Heart right ventricle (tissue), 16 donors: ENCODE measurements at regions not wholly inside any gene's neighbourhood (a gene's known extent, or its start where the extent isn't known, plus 50 kb on each side); places are given as distances from the start of the nearest gene placed in this dataset.
A peak's percentile ranks its signal among the peaks of the same experiment; 100 is the strongest.

Source experiments
- ATAC-seq, 8 donors: fragments of 200-7000 bp; cut with Tn5 transposase; one replicate each; pipeline ENCODE4 v1.9.1; 2020; ENCODE audit warnings: mild to moderate bottlenecking in 8 of 8, moderate library complexity in 8 of 8, moderate number of reproducible peaks in 1 of 8
- DNase-seq, 2 donors: peaks; one replicate each; pipeline ENCODE4 v3.0.0-alpha.2; 2020
- H3K27ac ChIP-seq, 10 donors: fragments of 200-600 bp; sonication (generic) in 2 of 10; one replicate each; pipeline versions ENCODE4 v1.5.0 to v1.8.0; 2020 to 2022; ENCODE audit warnings: mild to moderate bottlenecking in 3 of 10
- H3K27me3 ChIP-seq, 7 donors: fragments of 200-600 bp; one replicate each; pipeline ENCODE4 v1.8.0; 2021 to 2022; ENCODE audit warnings: mild to moderate bottlenecking in 2 of 7
- H3K36me3 ChIP-seq, 9 donors: fragments of 200-600 bp; sonication (generic) in 1 of 9; one replicate each; pipeline versions ENCODE4 v1.5.0 to v1.8.0; 2020 to 2022; ENCODE audit warnings: mild to moderate bottlenecking in 2 of 9
- H3K4me1 ChIP-seq, 9 donors: fragments of 200-600 bp; sonication (generic) in 1 of 9; one replicate each; pipeline versions ENCODE4 v1.5.0 to v1.8.0; 2020 to 2022; ENCODE audit warnings: mild to moderate bottlenecking in 4 of 9
- H3K4me3 ChIP-seq, 10 donors: fragments of 200-600 bp; sonication (generic) in 2 of 10; one replicate each; pipeline versions ENCODE4 v1.5.0 to v1.8.0; 2020 to 2022; ENCODE audit warnings: mild to moderate bottlenecking in 7 of 10, moderate library complexity in 2 of 10
- H3K9me3 ChIP-seq, 11 donors: fragments of 200-600 bp in 10 of 11; sonication (generic) in 2 of 11; one replicate each; pipeline versions ENCODE4 v1.5.0 to v1.8.0; 2013 to 2022; ENCODE audit warnings: mild to moderate bottlenecking in 2 of 11, control low read depth in 1 of 11, moderate library complexity in 1 of 11
- CTCF ChIP-seq, 9 donors: fragments of 200-600 bp; sonication (generic) in 2 of 9; IDR thresholded peaks; one replicate each; pipeline versions ENCODE4 v1.5.0 to v1.8.0; 2021 to 2022; ENCODE audit warnings: antibody characterized with exemption in 9 of 9, mild to moderate bottlenecking in 5 of 9, moderate library complexity in 1 of 9
- WGBS, 2 donors: extraction: QIAGEN DNeasy Blood & Tissue Kit; methylation state at CpG; one replicate each; pipeline ENCODE4 v1.1.7; 2013; ENCODE audit warnings: inconsistent platforms in 1 of 2; 5-methylcytosine and 5-hydroxymethylcytosine counted together
- intact Hi-C, 10 donors: fragments of 100-400 bp; cut with DNase I; formaldehyde crosslinking; loops; one replicate each; pipeline versions ENCODE4 v1.11.1 to v1.14.2; 2022
- donor health status: Arrhythmogenic right ventricular cardiomyopathy.
- donor health status: ischemic (EF 13 %, LVEDD 7.1; RV severe dilation, severe dysfunction).
- donor health status: healthy with polysubstance abuse.
- donor health status: DM: no; HTN: yes; CAD: no.
- donor health status: DM: no; HTN: no; CAD: no.
- donor health status: ischemic (EF 25% LVEDD 6.9; RV normal size, moderate dysfunction).
- donor health status: ischemic (EF 25% LVEDD 5.7; RV mildly dilated, moderate dysfunction).
- donor health status: healthy.
- donor health status: DM: yes; HTN: yes; CAD: no.
- donor health status: Ischemic cardiomyopathy.
- donor health status: ischemic (EF 35%, LVEDD 5.7; RV mildly dilated, moderate dysfunction).
- donor health status: nonischemic (EF 11% LVEDD 7.7; RV severe dilation, severe dysfunction).
- donor health status: DM: yes; HTN: yes; CAD: no.
- donor health status: PGD.
- donor health status: ischemic (EF 29% LVEDD 5.4; RV normal size, mild dysfunction).
- donor health status: nonischemic (EF 23%, LVEDD 6.1; RV moderate dilation, normal function).

DNA sequence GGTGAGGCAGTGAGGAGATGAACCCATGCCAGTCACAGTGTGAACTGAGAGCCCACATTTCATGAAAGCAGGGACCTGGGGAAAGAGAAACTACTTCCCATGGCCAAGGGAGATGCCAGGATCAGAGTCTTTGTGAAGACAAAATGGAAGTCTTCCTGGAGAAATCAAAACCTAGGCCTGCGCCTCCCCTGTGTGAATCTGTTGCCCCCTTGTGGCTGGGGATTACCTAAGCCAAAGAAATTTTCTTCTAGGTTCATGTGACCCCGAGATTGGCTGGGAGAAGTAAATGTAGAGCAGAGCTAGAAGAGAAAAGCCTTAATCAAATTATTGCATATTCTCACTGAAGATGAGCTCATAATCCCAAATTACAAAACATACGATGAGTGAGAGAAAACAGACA, 1075.3 kb downstream of the TBC1D22A start:
- Histone ChIP-seq H3K4me1 (no peaks in the 10 kb centered on the region), H3K9me3 (peaks cover 0 to 5% (median 0%) of the 10 kb centered on the region in 11 donors), H3K36me3 (no peaks in the 10 kb centered on the region), H3K27me3 (peaks cover 0 to 50% (median 33%) of the 10 kb centered on the region in 7 donors), H3K4me3 (no peak overlapping the region), H3K27ac (no peak overlapping the region)
- ATAC-seq (no peak), DNase-seq (no peak)
- WGBS, 2 donors, result 65 to 69% methylated on average over 3 of the region's 3 CpGs
- intact Hi-C loops, result no loop called here
- peak in 1 of 9 donors; percentile 28 for TF ChIP-seq CTCF (IDR thresholded peaks at IDR 0.05)

DNA sequence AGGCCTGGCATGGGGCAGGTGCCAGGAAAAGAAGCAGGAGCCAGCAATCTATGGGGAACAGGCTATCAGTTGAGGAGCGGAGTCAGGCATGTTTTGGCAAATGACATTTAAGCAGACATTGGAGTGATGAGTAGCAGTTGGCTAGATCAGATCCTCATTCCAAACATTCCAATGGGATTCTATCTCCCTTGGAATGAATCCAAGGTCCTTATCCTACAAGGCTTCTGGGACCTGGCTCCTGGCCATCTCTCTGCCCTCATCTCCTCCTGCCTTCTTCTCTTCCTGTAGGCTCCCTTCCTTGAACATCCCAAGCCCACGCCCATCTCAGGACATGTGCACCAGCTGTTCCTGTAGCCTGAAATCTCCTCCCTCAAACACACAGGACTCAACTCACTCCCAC, 1074.5 kb downstream of the TBC1D22A start:
- Histone ChIP-seq H3K4me1 (no peaks in the 10 kb centered on the region), H3K27ac (no peak overlapping the region), H3K27me3 (peaks cover 0 to 49% (median 27%) of the 10 kb centered on the region in 7 donors), H3K36me3 (no peaks in the 10 kb centered on the region), H3K9me3 (peaks cover 0 to 5% (median 0%) of the 10 kb centered on the region in 11 donors), H3K4me3 (no peak overlapping the region)
- no peak for ATAC-seq
- no peak for DNase-seq
- TF ChIP-seq CTCF (IDR thresholded peaks at IDR 0.05), result no peak
- WGBS, 2 donors, result 43 to 49% methylated on average over 2 of the region's 2 CpGs
- intact Hi-C loops, result no loop called here

DNA sequence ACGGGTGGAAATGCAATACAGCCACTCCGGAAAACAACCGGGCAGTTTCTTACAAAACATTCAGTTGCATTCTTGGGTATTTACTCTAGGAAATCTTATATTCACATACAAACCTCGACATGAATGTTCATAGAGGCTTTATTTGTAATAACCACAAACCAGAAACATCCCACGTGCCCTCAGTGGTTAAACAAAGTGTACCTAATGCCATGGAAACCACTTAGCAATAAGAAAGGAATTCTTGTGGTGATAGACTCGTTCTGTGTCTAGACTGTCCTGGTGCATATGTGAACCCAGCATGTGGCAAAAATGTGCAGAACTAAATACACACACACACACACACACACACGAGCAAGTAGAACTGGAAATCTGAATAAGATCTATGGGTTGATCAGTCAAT, 1073.3 kb downstream of the TBC1D22A start:
- no peak overlapping the region for H3K27ac ChIP-seq
- intact Hi-C loops, result no loop called here
- TF ChIP-seq CTCF (IDR thresholded peaks at IDR 0.05), result no peak
- DNase-seq, result no peak
- H3K4me1 ChIP-seq, result no peaks in the 10 kb centered on the region
- H3K36me3 ChIP-seq, result no peaks in the 10 kb centered on the region
- no peak for ATAC-seq
- H3K9me3 ChIP-seq, result peaks cover 0 to 5% (median 0%) of the 10 kb centered on the region in 11 donors
- H3K27me3 ChIP-seq, result peaks cover 0 to 40% (median 21%) of the 10 kb centered on the region in 7 donors
- 63 to 68% methylated on average over 7 of the region's 7 CpGs for WGBS, 2 donors
- no peak overlapping the region for H3K4me3 ChIP-seq

GRCh38 chr22:47826016-47826415, 1063.6 kb downstream of the TBC1D22A start:
- H3K36me3 ChIP-seq, result no peaks in the 10 kb centered on the region
- 35 to 42% methylated on average over 6 of the region's 6 CpGs for WGBS, 2 donors
- DNase-seq (no peak), ATAC-seq (no peak)
- H3K9me3 ChIP-seq, result peaks cover 0 to 12% (median 0%) of the 10 kb centered on the region in 11 donors
- H3K27ac ChIP-seq, result no peak overlapping the region
- no peak for TF ChIP-seq CTCF (IDR thresholded peaks at IDR 0.05)
- peaks cover 0 to 18% (median 9%) of the 10 kb centered on the region in 7 donors for H3K27me3 ChIP-seq
- no peak overlapping the region for H3K4me3 ChIP-seq
- H3K4me1 ChIP-seq, result no peaks in the 10 kb centered on the region
- intact Hi-C loops, result no loop called here
